ENCODE measurements at regions not wholly inside any gene's neighbourhood (a gene's known extent, or its start where the extent isn't known, plus 50 kb on each side); places are given as distances from the start of the nearest gene placed in this dataset.

DNA sequence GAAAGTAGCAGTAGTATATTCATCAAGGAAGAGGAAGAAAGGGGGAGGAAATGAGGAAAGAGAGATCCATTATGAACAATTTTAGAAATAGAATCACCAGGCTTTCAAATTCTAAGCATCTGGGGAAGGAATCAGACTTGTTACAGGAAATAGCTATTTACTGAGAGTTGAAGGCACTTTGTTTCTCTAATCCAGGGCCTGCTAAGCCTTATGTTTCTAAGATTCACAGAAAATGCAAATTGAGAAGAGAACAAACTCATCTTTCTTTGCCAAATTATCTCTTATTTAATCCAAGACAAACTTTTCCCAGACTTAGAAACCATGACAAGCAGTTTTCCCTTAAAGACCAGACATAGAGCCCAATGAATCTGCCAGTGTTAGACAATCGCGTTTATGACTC lies 528.0 kb upstream of the NMUR2 start:
- POLR2A ChIA-PET: no interaction called here
- Histone ChIP-seq H3K36me3 (ENCODE audit: control insufficient read depth in 2 of 2, extremely low read depth in 1 of 2, insufficient read depth in 1 of 2, low read length in 1 of 2) (no peaks in the 10 kb centered on the region), H3K27ac (ENCODE audit: low read length) (no peak overlapping the region), H3K4me3 (ENCODE audit: control insufficient read depth in 1 of 2, extremely low read depth in 1 of 2, low read length in 1 of 2) (no peak overlapping the region), H3K4me1 (ENCODE audit: control insufficient read depth in 1 of 2, extremely low read depth in 1 of 2, insufficient read depth in 2 of 2, low read length in 2 of 2) (no peaks in the 10 kb centered on the region), H3K9me3 (peaks cover 2% of the 10 kb centered on the region), H3K27me3 (replicated peaks in 1 of 2; ENCODE audit: control insufficient read depth in 2 of 2, extremely low read depth in 1 of 2, insufficient read depth in 2 of 2, low read length in 1 of 2) (no peaks in the 10 kb centered on the region)
- Mint-ChIP-seq H3K9me3 (peaks cover 5 to 21% (median 12%) of the 10 kb centered on the region in 3 donors), H3K27me3 (no peaks in the 10 kb centered on the region), H3K4me3 (no peak overlapping the region), H3K27ac (no peak overlapping the region), H3K4me1 (no peaks in the 10 kb centered on the region), H3K36me3 (no peaks in the 10 kb centered on the region)
- 100% methylated on average over 1 of the region's 2 CpGs for WGBS (ENCODE audit: insufficient coverage)
- CTCF ChIA-PET: no interaction called here
- ATAC-seq (replicated peaks in 1 of 4) (no peak), DNase-seq (no peak)

DNA sequence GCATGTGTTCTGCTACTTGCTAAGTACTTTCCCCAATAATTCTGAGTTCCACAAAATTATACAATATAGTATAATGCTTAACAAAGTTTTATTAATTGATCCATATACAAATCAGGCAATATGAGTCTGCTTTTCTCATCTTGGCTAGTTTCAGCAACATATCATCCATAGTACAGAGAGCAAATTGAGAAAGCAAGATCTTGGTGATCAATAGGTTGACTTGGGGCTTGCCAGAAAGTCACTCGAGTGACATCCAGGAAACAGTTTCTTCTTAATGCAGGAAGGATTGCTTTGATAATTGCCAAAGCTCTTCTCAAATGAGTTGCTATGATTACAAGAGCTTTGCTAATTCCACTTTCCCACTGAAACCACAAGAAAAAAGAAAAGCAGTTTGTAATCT lies 533.6 kb upstream of the NMUR2 start:
- ChIA-PET CTCF (no interaction called here), POLR2A (no interaction called here)
- Mint-ChIP-seq H3K36me3 (no peaks in the 10 kb centered on the region), H3K27ac (no peak overlapping the region), H3K9me3 (peaks cover 14 to 21% (median 17%) of the 10 kb centered on the region in 3 donors), H3K4me1 (no peaks in the 10 kb centered on the region), H3K4me3 (no peak overlapping the region), H3K27me3 (no peaks in the 10 kb centered on the region)
- no peaks in the 10 kb centered on the region for H3K36me3 ChIP-seq (ENCODE audit: control insufficient read depth in 2 of 2, extremely low read depth in 1 of 2, insufficient read depth in 1 of 2, low read length in 1 of 2)
- WGBS (ENCODE audit: insufficient coverage): no CpG with 5 or more reads among the region's 1 CpG
- no peak for DNase-seq
- no peak for ATAC-seq (replicated peaks in 1 of 4)
- no peaks in the 10 kb centered on the region for H3K27me3 ChIP-seq (replicated peaks in 1 of 2; ENCODE audit: control insufficient read depth in 2 of 2, extremely low read depth in 1 of 2, insufficient read depth in 2 of 2, low read length in 1 of 2)
- H3K27ac ChIP-seq (ENCODE audit: low read length): no peak overlapping the region
- no peak overlapping the region for H3K4me3 ChIP-seq (ENCODE audit: control insufficient read depth in 1 of 2, extremely low read depth in 1 of 2, low read length in 1 of 2)
- H3K4me1 ChIP-seq (ENCODE audit: control insufficient read depth in 1 of 2, extremely low read depth in 1 of 2, insufficient read depth in 2 of 2, low read length in 2 of 2): no peaks in the 10 kb centered on the region
- H3K9me3 ChIP-seq: no peaks in the 10 kb centered on the region

DNA sequence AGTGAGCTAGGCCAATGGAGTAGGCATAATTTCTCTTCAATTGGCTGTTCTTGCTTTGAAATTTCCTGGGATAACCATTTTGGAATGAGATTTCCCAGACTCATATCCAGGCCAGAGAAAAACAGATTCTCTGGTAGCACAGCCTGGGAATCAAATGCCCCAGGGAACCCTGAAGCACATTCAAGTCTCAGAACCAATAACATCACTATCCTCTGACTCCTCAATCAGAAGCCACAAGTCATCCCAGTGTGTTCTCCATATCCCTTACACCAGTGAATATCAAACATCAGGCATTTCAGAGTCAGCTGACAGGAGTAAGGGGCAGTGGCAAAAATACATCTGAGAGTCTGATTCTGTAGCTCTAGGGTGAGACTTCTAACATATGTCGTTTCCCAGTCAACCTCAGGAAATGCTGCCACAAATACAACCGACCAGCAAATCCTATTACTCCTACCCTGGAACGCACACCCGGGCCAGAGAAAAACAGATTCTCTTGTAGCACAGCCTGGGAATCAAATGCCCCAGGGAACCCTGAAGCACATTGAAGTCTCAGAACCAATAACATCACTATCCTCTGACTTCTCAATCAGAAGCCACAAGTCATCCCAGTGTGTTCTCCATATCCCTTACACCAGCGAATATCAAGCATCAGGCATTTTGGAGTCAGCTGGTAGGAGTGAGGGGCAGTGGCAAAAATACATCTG lies 537.7 kb upstream of the NMUR2 start:
- Histone ChIP-seq H3K9me3 (no peaks in the 10 kb centered on the region), H3K27me3 (replicated peaks in 1 of 2; ENCODE audit: control insufficient read depth in 2 of 2, extremely low read depth in 1 of 2, insufficient read depth in 2 of 2, low read length in 1 of 2) (no peaks in the 10 kb centered on the region), H3K4me1 (ENCODE audit: control insufficient read depth in 1 of 2, extremely low read depth in 1 of 2, insufficient read depth in 2 of 2, low read length in 2 of 2) (no peaks in the 10 kb centered on the region), H3K27ac (ENCODE audit: low read length) (no peak overlapping the region), H3K36me3 (ENCODE audit: control insufficient read depth in 2 of 2, extremely low read depth in 1 of 2, insufficient read depth in 1 of 2, low read length in 1 of 2) (no peaks in the 10 kb centered on the region), H3K4me3 (ENCODE audit: control insufficient read depth in 1 of 2, extremely low read depth in 1 of 2, low read length in 1 of 2) (no peak overlapping the region)
- DNase-seq (no peak), ATAC-seq (replicated peaks in 1 of 4) (no peak)
- Mint-ChIP-seq H3K27ac (no peak overlapping the region), H3K9me3 (peaks cover 14 to 30% (median 15%) of the 10 kb centered on the region in 3 donors), H3K27me3 (no peaks in the 10 kb centered on the region), H3K36me3 (no peaks in the 10 kb centered on the region), H3K4me1 (no peaks in the 10 kb centered on the region), H3K4me3 (no peak overlapping the region)
- ChIA-PET POLR2A (no interaction called here), CTCF (no interaction called here)
- WGBS (ENCODE audit: insufficient coverage): no CpG with 5 or more reads among the region's 5 CpGs

DNA sequence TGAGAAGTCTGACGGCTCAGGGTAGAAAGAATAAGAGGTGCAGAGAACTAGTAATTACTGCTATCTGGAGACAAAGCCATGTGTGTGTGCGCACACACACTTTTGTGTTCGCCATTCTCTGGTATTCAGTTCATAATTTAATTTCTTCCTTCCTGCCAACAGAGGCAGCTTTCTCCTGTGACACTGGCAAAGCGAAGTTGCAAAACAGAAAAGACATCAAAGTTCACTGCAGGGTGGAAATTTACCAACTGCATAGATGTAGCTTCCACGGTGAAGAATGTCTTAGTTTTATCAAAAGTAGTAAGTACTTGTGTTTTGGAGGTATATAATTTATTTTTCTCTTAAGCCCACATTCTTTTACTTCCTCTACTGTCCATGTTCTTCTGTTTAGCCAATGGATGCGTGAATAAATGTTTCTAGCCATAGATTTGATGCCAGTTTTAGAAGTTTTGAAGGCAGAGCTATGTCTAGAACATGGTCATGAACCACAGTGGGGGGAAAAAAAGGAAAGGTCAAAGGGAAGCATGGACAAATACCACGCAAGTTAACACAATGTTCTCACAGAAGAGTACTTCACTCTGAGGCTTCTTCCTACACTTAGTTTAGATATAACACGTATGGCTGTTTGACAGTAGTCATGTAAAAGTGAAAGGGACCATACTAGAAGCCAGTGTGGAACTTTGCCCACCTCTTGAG lies 536.5 kb upstream of the GRIA1 start:
- H3K36me3 Mint-ChIP-seq: no peaks in the 10 kb centered on the region
- Histone ChIP-seq H3K4me3 (ENCODE audit: control insufficient read depth in 1 of 2, extremely low read depth in 1 of 2, low read length in 1 of 2) (no peak overlapping the region), H3K27me3 (replicated peaks in 1 of 2; ENCODE audit: control insufficient read depth in 2 of 2, extremely low read depth in 1 of 2, insufficient read depth in 2 of 2, low read length in 1 of 2) (no peaks in the 10 kb centered on the region), H3K27ac (ENCODE audit: low read length) (no peak overlapping the region), H3K9me3 (no peaks in the 10 kb centered on the region), H3K36me3 (ENCODE audit: control insufficient read depth in 2 of 2, extremely low read depth in 1 of 2, insufficient read depth in 1 of 2, low read length in 1 of 2) (no peaks in the 10 kb centered on the region), H3K4me1 (ENCODE audit: control insufficient read depth in 1 of 2, extremely low read depth in 1 of 2, insufficient read depth in 2 of 2, low read length in 2 of 2) (no peaks in the 10 kb centered on the region)
- H3K4me3 Mint-ChIP-seq: no peak overlapping the region
- no peak overlapping the region for H3K27ac Mint-ChIP-seq
- ChIA-PET CTCF (no interaction called here), POLR2A (no interaction called here)
- no peak for DNase-seq
- no peaks in the 10 kb centered on the region for H3K27me3 Mint-ChIP-seq
- 61% methylated on average over 3 of the region's 8 CpGs for WGBS (ENCODE audit: insufficient coverage)
- ATAC-seq (replicated peaks in 1 of 4): no peak
- H3K9me3 Mint-ChIP-seq: peaks cover 4 to 10% (median 5%) of the 10 kb centered on the region in 3 donors
- no peaks in the 10 kb centered on the region for H3K4me1 Mint-ChIP-seq

DNA sequence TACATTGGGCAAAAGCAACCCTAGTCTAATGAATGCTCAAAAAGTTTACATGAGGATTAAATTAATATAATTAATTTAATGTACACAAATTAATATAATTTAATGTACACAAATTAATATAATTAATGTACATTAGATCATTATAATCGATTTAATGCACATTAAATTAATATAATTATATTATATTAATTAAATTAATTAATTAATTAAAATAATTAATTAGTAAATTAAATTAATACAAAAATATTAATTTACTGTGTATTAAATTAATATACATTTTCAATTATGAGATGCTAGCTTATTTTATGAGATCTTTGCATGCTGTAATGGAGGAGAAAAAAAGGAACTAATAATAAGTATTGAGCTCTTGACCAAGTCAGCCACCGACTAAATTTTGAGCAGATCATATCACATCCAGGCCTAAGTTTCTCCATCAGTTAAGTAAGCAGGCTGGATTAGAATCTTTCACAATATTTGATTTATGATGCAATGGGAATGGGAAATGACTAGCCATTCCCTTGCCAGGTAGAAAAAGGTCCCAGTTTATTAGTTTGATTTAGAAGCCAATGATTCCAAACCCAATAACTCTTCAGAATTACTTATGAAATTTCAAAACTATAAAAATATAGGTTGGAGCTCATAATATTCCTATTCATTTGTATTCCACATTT lies 533.4 kb upstream of the GRIA1 start:
- POLR2A ChIA-PET: no interaction called here

DNA sequence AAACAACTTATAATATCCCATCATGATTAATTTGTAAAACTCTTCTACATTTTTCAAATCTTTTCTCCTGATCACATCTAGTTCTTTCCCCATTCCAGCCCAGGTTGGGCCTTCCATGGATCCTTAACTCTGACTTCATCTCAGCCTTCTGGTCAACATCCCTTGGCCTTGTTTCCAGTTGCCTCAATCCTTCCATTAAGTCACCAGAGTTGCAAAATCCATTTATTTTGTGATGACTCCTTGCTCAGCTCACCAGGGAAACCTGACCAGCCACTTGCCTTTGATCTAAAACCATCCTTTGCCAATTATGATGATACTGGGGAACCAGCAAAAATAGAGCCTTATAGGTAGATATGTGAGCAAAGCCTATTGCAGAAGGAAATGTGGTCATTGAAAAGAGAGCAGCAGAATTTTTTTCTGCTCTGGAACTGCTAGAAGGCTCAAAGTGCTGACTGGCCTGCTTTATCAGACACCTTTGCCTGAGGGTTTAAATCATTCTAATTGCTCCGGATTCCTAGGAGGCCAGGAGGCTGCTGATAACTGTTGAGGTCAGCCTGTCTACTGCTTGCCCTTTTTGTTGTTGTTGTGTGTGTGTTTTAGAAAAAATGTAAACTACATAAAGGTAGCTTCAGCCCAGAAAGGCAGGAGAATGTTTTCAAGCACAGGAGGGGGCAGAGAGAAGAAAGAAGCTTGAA lies 512.2 kb upstream of the GRIA1 start:
- H3K27ac ChIP-seq (ENCODE audit: low read length): no peak overlapping the region
- no peak for ATAC-seq (replicated peaks in 1 of 4)
- WGBS (ENCODE audit: insufficient coverage): 60% methylated on average over 1 of the region's 1 CpG
- H3K36me3 Mint-ChIP-seq: no peaks in the 10 kb centered on the region
- H3K27me3 Mint-ChIP-seq: no peaks in the 10 kb centered on the region
- H3K4me1 Mint-ChIP-seq: no peaks in the 10 kb centered on the region
- no peak for DNase-seq
- H3K9me3 ChIP-seq: peaks cover 3% of the 10 kb centered on the region
- H3K4me3 ChIP-seq (ENCODE audit: control insufficient read depth in 1 of 2, extremely low read depth in 1 of 2, low read length in 1 of 2): no peak overlapping the region
- ChIA-PET CTCF (no interaction called here), POLR2A (no interaction called here)
- no peaks in the 10 kb centered on the region for H3K4me1 ChIP-seq (ENCODE audit: control insufficient read depth in 1 of 2, extremely low read depth in 1 of 2, insufficient read depth in 2 of 2, low read length in 2 of 2)
- no peak overlapping the region for H3K27ac Mint-ChIP-seq
- H3K27me3 ChIP-seq (replicated peaks in 1 of 2; ENCODE audit: control insufficient read depth in 2 of 2, extremely low read depth in 1 of 2, insufficient read depth in 2 of 2, low read length in 1 of 2): no peaks in the 10 kb centered on the region
- H3K36me3 ChIP-seq (ENCODE audit: control insufficient read depth in 2 of 2, extremely low read depth in 1 of 2, insufficient read depth in 1 of 2, low read length in 1 of 2): no peaks in the 10 kb centered on the region
- H3K4me3 Mint-ChIP-seq: no peak overlapping the region
- H3K9me3 Mint-ChIP-seq: peaks cover 20 to 29% (median 23%) of the 10 kb centered on the region in 3 donors

More for the DNA sequence above, 533.4 kb upstream of the GRIA1 start:
- ATAC-seq (replicated peaks in 1 of 4) (no peak), DNase-seq (no peak)
- H3K36me3 Mint-ChIP-seq: no peaks in the 10 kb centered on the region
- Histone ChIP-seq H3K4me1 (ENCODE audit: control insufficient read depth in 1 of 2, extremely low read depth in 1 of 2, insufficient read depth in 2 of 2, low read length in 2 of 2) (no peaks in the 10 kb centered on the region), H3K27me3 (replicated peaks in 1 of 2; ENCODE audit: control insufficient read depth in 2 of 2, extremely low read depth in 1 of 2, insufficient read depth in 2 of 2, low read length in 1 of 2) (no peaks in the 10 kb centered on the region), H3K36me3 (ENCODE audit: control insufficient read depth in 2 of 2, extremely low read depth in 1 of 2, insufficient read depth in 1 of 2, low read length in 1 of 2) (no peaks in the 10 kb centered on the region), H3K9me3 (no peaks in the 10 kb centered on the region), H3K4me3 (ENCODE audit: control insufficient read depth in 1 of 2, extremely low read depth in 1 of 2, low read length in 1 of 2) (no peak overlapping the region), H3K27ac (ENCODE audit: low read length) (no peak overlapping the region)
- H3K27ac Mint-ChIP-seq: no peak overlapping the region
- peaks cover 3 to 5% (median 4%) of the 10 kb centered on the region in 3 donors for H3K9me3 Mint-ChIP-seq
- CTCF ChIA-PET: no interaction called here
- no peak overlapping the region for H3K4me3 Mint-ChIP-seq
- no CpG with 5 or more reads among the region's 2 CpGs for WGBS (ENCODE audit: insufficient coverage)
- no peaks in the 10 kb centered on the region for H3K27me3 Mint-ChIP-seq
- no peaks in the 10 kb centered on the region for H3K4me1 Mint-ChIP-seq
